Breast epithelium (tissue), 3 donors: ENCODE measurements at regions not wholly inside any gene's neighbourhood (a gene's known extent, or its start where the extent isn't known, plus 50 kb on each side); places are given as distances from the start of the nearest gene placed in this dataset.

Experiments
- POLR2A ChIP-seq: fragments of 450-650 bp; IDR thresholded peaks from one replicate; pipeline ENCODE4 v1.6.1; 2016; ENCODE audit warnings: antibody characterized with exemption, mild to moderate bottlenecking, moderate library complexity
- POLR2AphosphoS5 ChIP-seq, 3 donors: sonication (generic); formaldehyde crosslinking; IDR thresholded peaks; one replicate each; pipeline ENCODE4 v1.6.1; 2017; ENCODE audit warnings: antibody characterized with exemption in 3 of 3
- TF ChIP-seq, protein P1 (sequence below), 3 donors: fragments of 450-650 bp; IDR thresholded peaks; one replicate each; pipeline ENCODE4 v1.5.1; 2016 to 2017; ENCODE audit warnings: antibody characterized with exemption in 3 of 3, mild to moderate bottlenecking in 3 of 3, moderate library complexity in 3 of 3

- no peak for TF ChIP-seq POLR2A
- TF ChIP-seq, protein P1, sequence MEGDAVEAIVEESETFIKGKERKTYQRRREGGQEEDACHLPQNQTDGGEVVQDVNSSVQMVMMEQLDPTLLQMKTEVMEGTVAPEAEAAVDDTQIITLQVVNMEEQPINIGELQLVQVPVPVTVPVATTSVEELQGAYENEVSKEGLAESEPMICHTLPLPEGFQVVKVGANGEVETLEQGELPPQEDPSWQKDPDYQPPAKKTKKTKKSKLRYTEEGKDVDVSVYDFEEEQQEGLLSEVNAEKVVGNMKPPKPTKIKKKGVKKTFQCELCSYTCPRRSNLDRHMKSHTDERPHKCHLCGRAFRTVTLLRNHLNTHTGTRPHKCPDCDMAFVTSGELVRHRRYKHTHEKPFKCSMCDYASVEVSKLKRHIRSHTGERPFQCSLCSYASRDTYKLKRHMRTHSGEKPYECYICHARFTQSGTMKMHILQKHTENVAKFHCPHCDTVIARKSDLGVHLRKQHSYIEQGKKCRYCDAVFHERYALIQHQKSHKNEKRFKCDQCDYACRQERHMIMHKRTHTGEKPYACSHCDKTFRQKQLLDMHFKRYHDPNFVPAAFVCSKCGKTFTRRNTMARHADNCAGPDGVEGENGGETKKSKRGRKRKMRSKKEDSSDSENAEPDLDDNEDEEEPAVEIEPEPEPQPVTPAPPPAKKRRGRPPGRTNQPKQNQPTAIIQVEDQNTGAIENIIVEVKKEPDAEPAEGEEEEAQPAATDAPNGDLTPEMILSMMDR (IDR thresholded peaks at IDR 0.05): no peak
- no peak for TF ChIP-seq POLR2AphosphoS5 (IDR thresholded peaks at IDR 0.05)
Observed at GRCh38 chr5:164580155-164580554, 1074.7 kb downstream of the MAT2B start.
